CD4-positive, CD25-positive, alpha-beta regulatory T cell (primary cell): ENCODE measurements at regions not wholly inside any gene's neighbourhood (a gene's known extent, or its start where the extent isn't known, plus 50 kb on each side); places are given as distances from the start of the nearest gene placed in this dataset.
"Not testable (repeated sequence)": the region's sequence is repeated elsewhere in the genome, so short reads cannot be mapped to it uniquely, and the experiment has no call there.

Experiments used
- ATAC-seq, 2 donors: fragments of 150-1000 bp; cut with Tn5 transposase; one replicate each; pipeline ENCODE4 v1.10.0; 2021; ENCODE audit warnings: low read depth in 2 of 2, moderate number of reproducible peaks in 2 of 2, moderate library complexity in 1 of 2
- DNase-seq, 3 donors: peaks; one replicate each; pipeline versions ENCODE4 v3.0.0 to v3.0.0-alpha.2; 2012 to 2022; ENCODE audit warnings: mixed read lengths in 1 of 3
- H3K27ac ChIP-seq: one replicate; pipeline ENCODE4 v1.7.0; 2013; ENCODE audit warnings: mild to moderate bottlenecking, low read length; ENCODE audit not compliant: insufficient read depth, poor library complexity, severe bottlenecking
- H3K27me3 ChIP-seq: one replicate; pipeline ENCODE4 v1.7.0; 2013; ENCODE audit warnings: low read length; ENCODE audit not compliant: control insufficient read depth, insufficient read depth
- H3K36me3 ChIP-seq: one replicate; pipeline ENCODE4 v1.7.0; 2013; ENCODE audit warnings: mild to moderate bottlenecking, low read length, moderate library complexity; ENCODE audit not compliant: control insufficient read depth, insufficient read depth
- H3K4me1 ChIP-seq: 2 replicates; pipeline ENCODE4 v1.7.0; 2013; ENCODE audit warnings: mild to moderate bottlenecking, low read length; ENCODE audit not compliant: insufficient read depth, control insufficient read depth, poor library complexity, severe bottlenecking
- H3K4me3 ChIP-seq: one replicate; pipeline ENCODE4 v1.7.0; 2013; ENCODE audit warnings: low read depth, mild to moderate bottlenecking, low read length, moderate library complexity
- H3K9me3 ChIP-seq, 2 experiments: 1 replicate in 1 of 2; 2 replicates in 1 of 2; pipeline ENCODE4 v1.7.0; 2013; ENCODE audit warnings: low read length in 2 of 2, mild to moderate bottlenecking in 1 of 2, moderate library complexity in 1 of 2; ENCODE audit not compliant: control insufficient read depth in 2 of 2
- H3K27ac Mint-ChIP-seq, 3 donors: one replicate each; pipeline ENCODE4 v1.8.0; 2020 to 2022; ENCODE audit warnings: mild to moderate bottlenecking in 3 of 3, mixed read lengths in 3 of 3, moderate library complexity in 2 of 3
- H3K27me3 Mint-ChIP-seq: one replicate; pipeline ENCODE4 v1.8.0; 2022; ENCODE audit warnings: mild to moderate bottlenecking, mixed read lengths
- H3K36me3 Mint-ChIP-seq: one replicate; pipeline ENCODE4 v1.8.0; 2020; ENCODE audit warnings: mixed read lengths
- H3K4me1 Mint-ChIP-seq, 4 donors: one replicate each; pipeline ENCODE4 v1.8.0; 2020 to 2022; ENCODE audit warnings: mixed read lengths in 4 of 4, mild to moderate bottlenecking in 1 of 4
- H3K4me3 Mint-ChIP-seq, 4 donors: one replicate each; pipeline ENCODE4 v1.8.0; 2020 to 2022; ENCODE audit warnings: mild to moderate bottlenecking in 4 of 4, mixed read lengths in 4 of 4, moderate library complexity in 3 of 4
- H3K9me3 Mint-ChIP-seq, 7 donors: one replicate each; pipeline ENCODE4 v1.8.0; 2020 to 2022; ENCODE audit warnings: mixed read lengths in 7 of 7, mild to moderate bottlenecking in 3 of 7, moderate library complexity in 2 of 7

- H3K36me3 Mint-ChIP-seq, result no peaks in the 10 kb centered on the region
- peaks cover 14 to 26% (median 21%) of the 10 kb centered on the region in 4 donors for H3K4me1 Mint-ChIP-seq
- peak overlapping the region in 1 of 3 donors; percentile 6 for H3K27ac Mint-ChIP-seq
- H3K27me3 Mint-ChIP-seq, result no peaks in the 10 kb centered on the region
- H3K9me3 Mint-ChIP-seq, result peaks cover 0 to 5% (median 0%) of the 10 kb centered on the region in 7 donors
- H3K9me3 ChIP-seq, result no peaks in the 10 kb centered on the region
- peaks cover 14% of the 10 kb centered on the region for H3K4me1 ChIP-seq
- H3K27ac ChIP-seq, result no peak overlapping the region
- no peak for DNase-seq
- ATAC-seq, result no peak
- no peak overlapping the region for H3K4me3 Mint-ChIP-seq
- H3K36me3 ChIP-seq, result no peaks in the 10 kb centered on the region
- no peak overlapping the region for H3K4me3 ChIP-seq
- no peaks in the 10 kb centered on the region for H3K27me3 ChIP-seq
Measured at GRCh38 chr3:177465257-177465642, 268.0 kb upstream of the TBL1XR1 start.

DNA sequence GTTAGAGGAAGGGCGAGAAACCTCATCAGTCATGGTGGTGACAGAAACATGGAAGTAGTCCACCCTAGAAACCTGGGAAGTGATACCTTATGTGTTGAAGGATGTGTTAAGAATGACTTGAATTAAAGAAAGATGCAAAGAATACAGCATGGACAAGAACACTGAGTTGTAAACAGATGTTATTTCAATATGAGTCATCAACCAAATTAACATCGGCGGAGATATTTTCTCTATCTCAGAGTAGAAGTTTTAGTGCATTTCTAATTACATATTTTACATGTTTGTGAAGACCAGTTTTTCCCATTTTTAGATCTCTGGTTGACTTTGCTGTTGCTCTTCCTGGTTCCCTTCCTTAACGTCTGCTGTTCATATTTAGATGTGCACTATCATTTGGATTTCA, 268.8 kb upstream of the TBL1XR1 start:
- Histone ChIP-seq H3K9me3 (no peaks in the 10 kb centered on the region), H3K4me3 (no peak overlapping the region), H3K27me3 (no peaks in the 10 kb centered on the region), H3K27ac (no peak overlapping the region), H3K36me3 (no peaks in the 10 kb centered on the region), H3K4me1 (peaks cover 14% of the 10 kb centered on the region)
- ATAC-seq (no peak), DNase-seq (no peak)
- H3K36me3 Mint-ChIP-seq, result no peaks in the 10 kb centered on the region
- no peak overlapping the region for H3K4me3 Mint-ChIP-seq
- H3K27me3 Mint-ChIP-seq, result no peaks in the 10 kb centered on the region
- peaks cover 14 to 26% (median 21%) of the 10 kb centered on the region in 4 donors for H3K4me1 Mint-ChIP-seq
- peaks cover 0 to 5% (median 0%) of the 10 kb centered on the region in 7 donors for H3K9me3 Mint-ChIP-seq
- H3K27ac Mint-ChIP-seq, result no peak overlapping the region

- DNase-seq, H3K4me3 ChIP-seq, H3K4me3 Mint-ChIP-seq, H3K9me3 Mint-ChIP-seq, H3K36me3 ChIP-seq, H3K27ac ChIP-seq, H3K9me3 ChIP-seq, H3K27me3 ChIP-seq, H3K27ac Mint-ChIP-seq, H3K27me3 Mint-ChIP-seq, ATAC-seq, H3K36me3 Mint-ChIP-seq: not testable (repeated sequence)
- H3K4me1 ChIP-seq, result peaks cover 14% of the 10 kb centered on the region
- peaks cover 14 to 26% (median 21%) of the 10 kb centered on the region in 4 donors for H3K4me1 Mint-ChIP-seq
Measured at GRCh38 chr3:177466622-177467021, 269.3 kb upstream of the TBL1XR1 start.

GRCh38 chr3:177467247-177467985, 270.1 kb upstream of the TBL1XR1 start:
- Mint-ChIP-seq H3K27me3 (no peaks in the 10 kb centered on the region), H3K4me3 (no peak overlapping the region), H3K36me3 (no peaks in the 10 kb centered on the region), H3K27ac (no peak overlapping the region), H3K4me1 (peaks cover 14 to 26% (median 23%) of the 10 kb centered on the region in 4 donors), H3K9me3 (peaks cover 0 to 5% (median 0%) of the 10 kb centered on the region in 7 donors)
- Histone ChIP-seq H3K27ac (no peak overlapping the region), H3K36me3 (no peaks in the 10 kb centered on the region), H3K27me3 (no peaks in the 10 kb centered on the region), H3K4me3 (no peak overlapping the region), H3K9me3 (no peaks in the 10 kb centered on the region), H3K4me1 (peaks cover 14% of the 10 kb centered on the region)
- no peak for ATAC-seq
- DNase-seq, result no peak

GRCh38 chr3:177468331-177468730, 271.0 kb upstream of the TBL1XR1 start:
- no peak overlapping the region for H3K27ac ChIP-seq
- peaks cover 14% of the 10 kb centered on the region for H3K4me1 ChIP-seq
- H3K36me3 Mint-ChIP-seq, result no peaks in the 10 kb centered on the region
- H3K4me1 Mint-ChIP-seq, result peaks cover 14 to 26% (median 22%) of the 10 kb centered on the region in 4 donors
- H3K36me3 ChIP-seq, result no peaks in the 10 kb centered on the region
- H3K27me3 Mint-ChIP-seq, result no peaks in the 10 kb centered on the region
- H3K4me3 ChIP-seq, result no peak overlapping the region
- peaks cover 0 to 5% (median 0%) of the 10 kb centered on the region in 7 donors for H3K9me3 Mint-ChIP-seq
- no peak overlapping the region for H3K27ac Mint-ChIP-seq
- no peaks in the 10 kb centered on the region for H3K9me3 ChIP-seq
- H3K4me3 Mint-ChIP-seq, result no peak overlapping the region
- H3K27me3 ChIP-seq, result no peaks in the 10 kb centered on the region
- DNase-seq (no peak), ATAC-seq (no peak)

DNA sequence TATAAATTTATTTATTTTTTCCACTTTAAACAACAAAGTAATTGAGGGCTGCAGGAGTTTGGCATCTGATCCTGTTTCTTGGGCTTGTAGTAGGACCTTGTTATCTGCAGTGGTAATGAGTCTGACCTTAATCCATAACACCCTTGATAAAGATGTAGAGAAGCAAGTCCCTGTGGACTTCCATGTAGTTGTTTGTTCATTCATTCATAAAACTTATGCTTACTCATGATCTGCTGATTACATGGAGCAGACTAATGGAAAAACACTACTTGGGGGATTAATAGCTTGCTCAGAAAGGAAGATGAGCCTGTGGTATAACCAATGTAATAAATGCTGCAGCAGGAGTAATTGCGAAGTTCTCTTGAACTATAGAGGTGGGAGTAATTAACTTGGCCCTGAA, 271.5 kb upstream of the TBL1XR1 start:
- peaks cover 0 to 5% (median 0%) of the 10 kb centered on the region in 7 donors for H3K9me3 Mint-ChIP-seq

DNA sequence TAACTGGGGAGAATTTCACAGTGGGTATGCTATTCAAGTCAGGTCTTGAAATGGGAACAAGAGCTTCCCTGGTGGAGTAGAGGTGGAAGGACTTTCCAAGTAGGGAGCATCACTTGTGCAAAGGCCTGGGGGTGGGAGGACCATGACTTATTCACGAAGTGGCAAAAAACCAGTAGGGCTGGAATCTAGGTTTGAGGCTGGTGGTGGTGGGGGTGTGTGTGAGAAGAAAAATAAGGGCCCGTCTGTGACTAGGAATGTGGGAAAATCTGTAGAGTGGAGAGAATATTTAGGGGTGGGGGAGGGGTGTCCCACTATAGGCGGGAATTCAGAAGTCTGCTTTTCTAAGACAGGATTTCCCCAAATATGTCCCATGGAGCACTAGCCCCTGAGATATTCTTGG, 271.9 kb upstream of the TBL1XR1 start:
- no peaks in the 10 kb centered on the region for H3K36me3 Mint-ChIP-seq
- no peaks in the 10 kb centered on the region for H3K9me3 ChIP-seq
- H3K27ac ChIP-seq, result no peak overlapping the region
- no peaks in the 10 kb centered on the region for H3K27me3 Mint-ChIP-seq
- H3K4me1 ChIP-seq, result peaks cover 6% of the 10 kb centered on the region
- peaks cover 0 to 5% (median 0%) of the 10 kb centered on the region in 7 donors for H3K9me3 Mint-ChIP-seq
- H3K4me1 Mint-ChIP-seq, result peaks cover 11 to 17% (median 14%) of the 10 kb centered on the region in 4 donors
- H3K36me3 ChIP-seq, result no peaks in the 10 kb centered on the region
- no peak overlapping the region for H3K4me3 ChIP-seq
- H3K27me3 ChIP-seq, result no peaks in the 10 kb centered on the region
- no peak overlapping the region for H3K27ac Mint-ChIP-seq
- no peak overlapping the region for H3K4me3 Mint-ChIP-seq
- DNase-seq, result no peak
- no peak for ATAC-seq

More for the DNA sequence above, 271.5 kb upstream of the TBL1XR1 start:
- H3K4me1 ChIP-seq, result peaks cover 10% of the 10 kb centered on the region
- H3K9me3 ChIP-seq, result no peaks in the 10 kb centered on the region
- H3K4me1 Mint-ChIP-seq, result peaks cover 14 to 21% (median 18%) of the 10 kb centered on the region in 4 donors
- no peaks in the 10 kb centered on the region for H3K36me3 ChIP-seq
- H3K4me3 Mint-ChIP-seq, result no peak overlapping the region
- no peaks in the 10 kb centered on the region for H3K27me3 ChIP-seq
- ATAC-seq, result no peak
- no peak for DNase-seq
- no peaks in the 10 kb centered on the region for H3K27me3 Mint-ChIP-seq
- H3K4me3 ChIP-seq, result no peak overlapping the region
- H3K27ac ChIP-seq, result no peak overlapping the region
- H3K36me3 Mint-ChIP-seq, result no peaks in the 10 kb centered on the region
- no peak overlapping the region for H3K27ac Mint-ChIP-seq
